Fibroblast of pulmonary artery (primary cell): ENCODE measurements at regions not wholly inside any gene's neighbourhood (a gene's known extent, or its start where the extent isn't known, plus 50 kb on each side); places are given as distances from the start of the nearest gene placed in this dataset.

Source experiments
- DNase-seq: peaks from one replicate; pipeline ENCODE4 v3.0.0-alpha.2; 2010; ENCODE audit warnings: low read depth
- H3K4me3 ChIP-seq: replicated peaks from 2 replicates; pipeline ENCODE4 v1.5.1; 2011; ENCODE audit warnings: low read depth, mild to moderate bottlenecking, control low read depth, low read length, moderate library complexity
- CTCF ChIP-seq: IDR thresholded peaks from 2 replicates; pipeline ENCODE4 v1.5.1; 2011; ENCODE audit warnings: mild to moderate bottlenecking, control low read depth, low read length, inconsistent platforms; ENCODE audit errors: missing control alignments

- no peak overlapping the region for H3K4me3 ChIP-seq
- no peak for TF ChIP-seq CTCF
- DNase-seq: peak; percentile 60
These were observed 63.4 kb upstream of the WWC1 start for GRCh38 chr5:168227973-168228615.

GRCh38 chr5:168228668-168229067, 62.8 kb upstream of the WWC1 start:
- DNase-seq: no peak
- no peak overlapping the region for H3K4me3 ChIP-seq
- TF ChIP-seq CTCF: no peak

- no peak for DNase-seq
- no peak overlapping the region for H3K4me3 ChIP-seq
- TF ChIP-seq CTCF: no peak
These were observed 57.3 kb upstream of the WWC1 start for GRCh38 chr5:168234133-168234532.

GRCh38 chr5:168238463-168238862, 53.0 kb upstream of the WWC1 start:
- H3K4me3 ChIP-seq: no peak overlapping the region

GRCh38 chr5:168239325-168239724, 52.1 kb upstream of the WWC1 start:
- H3K4me3 ChIP-seq: no peak overlapping the region
- no peak for TF ChIP-seq CTCF
- DNase-seq: no peak

More at GRCh38 chr5:168238463-168238862, 53.0 kb upstream of the WWC1 start:
- no peak for TF ChIP-seq CTCF
- DNase-seq: no peak
